H9 (cell line): ENCODE measurements at regions not wholly inside any gene's neighbourhood (a gene's known extent, or its start where the extent isn't known, plus 50 kb on each side); places are given as distances from the start of the nearest gene placed in this dataset.
A peak's percentile ranks its signal among the peaks of the same experiment; 100 is the strongest.

ENCODE experiments used
- DNase-seq: peaks from one replicate; pipeline ENCODE4 v3.0.0-alpha.2; 2017
- H2AFZ ChIP-seq: one replicate; pipeline ENCODE4 v1.6.1; 2013; ENCODE audit warnings: mild to moderate bottlenecking, low read length, control low read depth, moderate library complexity
- H2AK5ac ChIP-seq: 2 replicates; pipeline ENCODE4 v1.6.1; 2013; ENCODE audit warnings: low read length, control low read depth, mixed read lengths; ENCODE audit not compliant: insufficient read length
- H2BK120ac ChIP-seq: one replicate; pipeline ENCODE4 v1.6.1; 2013; ENCODE audit warnings: low read depth, mild to moderate bottlenecking, low read length, control low read depth, inconsistent platforms; ENCODE audit not compliant: poor library complexity, severe bottlenecking
- H2BK12ac ChIP-seq: 2 replicates; pipeline ENCODE4 v1.6.1; 2013; ENCODE audit warnings: low read length, control low read depth, mixed read lengths, low read depth; ENCODE audit not compliant: insufficient read length
- H2BK15ac ChIP-seq: 2 replicates; pipeline ENCODE4 v1.6.1; 2013; ENCODE audit warnings: low read depth, low read length, control low read depth
- H2BK20ac ChIP-seq: one replicate; pipeline ENCODE4 v1.6.1; 2013; ENCODE audit warnings: low read depth, mild to moderate bottlenecking, low read length, control low read depth, inconsistent platforms; ENCODE audit not compliant: poor library complexity, severe bottlenecking
- H2BK5ac ChIP-seq: 2 replicates; pipeline ENCODE4 v1.6.1; 2013; ENCODE audit warnings: low read length, control low read depth, mixed read lengths; ENCODE audit not compliant: insufficient read length
- H3K14ac ChIP-seq: 2 replicates; pipeline ENCODE4 v1.6.1; 2013; ENCODE audit warnings: low read length, control low read depth; ENCODE audit not compliant: insufficient read depth
- H3K18ac ChIP-seq: 2 replicates; pipeline ENCODE4 v1.6.1; 2013; ENCODE audit warnings: low read depth, mild to moderate bottlenecking, mixed read lengths, low read length, control low read depth; ENCODE audit not compliant: insufficient read length
- H3K23ac ChIP-seq: 2 replicates; pipeline ENCODE4 v1.6.1; 2013; ENCODE audit warnings: low read length, control low read depth, mixed read lengths, low read depth; ENCODE audit not compliant: insufficient read length
- H3K23me2 ChIP-seq: 2 replicates; pipeline ENCODE4 v1.6.1; 2013; ENCODE audit warnings: low read depth, mild to moderate bottlenecking, mixed read lengths, low read length, control low read depth; ENCODE audit not compliant: insufficient read length, poor library complexity, severe bottlenecking
- H3K27ac ChIP-seq: 2 replicates; pipeline ENCODE4 v1.5.1; 2013; ENCODE audit warnings: low read length, control low read depth, mixed read lengths, low read depth; ENCODE audit not compliant: insufficient read length
- H3K27me3 ChIP-seq: 2 replicates; pipeline ENCODE4 v1.6.1; 2013; ENCODE audit warnings: low read length, control low read depth, inconsistent platforms; ENCODE audit not compliant: insufficient read depth
- H3K4ac ChIP-seq: 2 replicates; pipeline ENCODE4 v1.6.1; 2013; ENCODE audit warnings: low read depth, mild to moderate bottlenecking, control low read depth, inconsistent platforms, low read length, moderate library complexity
- H3K4me1 ChIP-seq: 2 replicates; pipeline ENCODE4 v1.6.1; 2013; ENCODE audit warnings: low read length, control low read depth, inconsistent platforms; ENCODE audit not compliant: insufficient read depth
- H3K4me2 ChIP-seq: 2 replicates; pipeline ENCODE4 v1.6.1; 2013; ENCODE audit warnings: low read length, control low read depth, mixed read lengths; ENCODE audit not compliant: insufficient read length, insufficient read depth
- H3K56ac ChIP-seq: 2 replicates; pipeline ENCODE4 v1.6.1; 2013; ENCODE audit warnings: low read depth, mild to moderate bottlenecking, mixed read lengths, low read length, control low read depth; ENCODE audit not compliant: insufficient read length
- H3K79me1 ChIP-seq: 2 replicates; pipeline ENCODE4 v1.6.1; 2013; ENCODE audit warnings: low read depth, mild to moderate bottlenecking, moderate library complexity, low read length, control low read depth, inconsistent platforms; ENCODE audit not compliant: insufficient read depth, poor library complexity, severe bottlenecking
- H3K79me2 ChIP-seq: 2 replicates; pipeline ENCODE4 v1.6.1; 2013; ENCODE audit warnings: low read length, control low read depth, inconsistent platforms; ENCODE audit not compliant: insufficient read depth
- H3K9ac ChIP-seq: 2 replicates; pipeline ENCODE4 v1.6.1; 2013; ENCODE audit warnings: low read length, control low read depth, mixed read lengths; ENCODE audit not compliant: insufficient read length; ENCODE audit errors: extremely low read depth
- H3K9me3 ChIP-seq: one replicate; pipeline ENCODE4 v1.6.1; 2013; ENCODE audit warnings: low read depth, low read length, inconsistent platforms; ENCODE audit not compliant: control insufficient read depth
- H3T11ph ChIP-seq: one replicate; pipeline ENCODE4 v1.6.1; 2013; ENCODE audit warnings: mild to moderate bottlenecking, low read length, control low read depth, inconsistent platforms
- H4K20me1 ChIP-seq: one replicate; pipeline ENCODE4 v1.6.1; 2013; ENCODE audit not compliant: control insufficient read depth, insufficient read length, insufficient read depth
- H4K5ac ChIP-seq: 2 replicates; pipeline ENCODE4 v1.6.1; 2013; ENCODE audit warnings: low read depth, mild to moderate bottlenecking, mixed read lengths, low read length, control low read depth; ENCODE audit not compliant: insufficient read length
- H4K8ac ChIP-seq: replicated peaks from 2 replicates; pipeline ENCODE4 v1.6.1; 2013; ENCODE audit warnings: low read length, control low read depth, mixed read lengths, low read depth; ENCODE audit not compliant: insufficient read length
- H4K91ac ChIP-seq: 2 replicates; pipeline ENCODE4 v1.6.1; 2013; ENCODE audit warnings: low read depth, mild to moderate bottlenecking, moderate library complexity, mixed read lengths, low read length, control low read depth; ENCODE audit not compliant: insufficient read length
- H3K27ac Mint-ChIP-seq, 3 experiments: 2 replicates in 2 of 3; 3 replicates in 1 of 3; pipeline ENCODE4 v1.8.0; 2020 to 2021; ENCODE audit warnings: mixed read lengths in 3 of 3, mild to moderate bottlenecking in 1 of 3, moderate library complexity in 1 of 3
- H3K27me3 Mint-ChIP-seq: 2 replicates; pipeline ENCODE4 v1.8.0; 2021; ENCODE audit warnings: low read depth, mild to moderate bottlenecking, moderate library complexity, mixed read lengths
- H3K36me3 Mint-ChIP-seq, 3 experiments: 2 replicates in 2 of 3; 3 replicates in 1 of 3; pipeline ENCODE4 v1.8.0; 2020 to 2021; ENCODE audit warnings: low read depth in 3 of 3, mixed read lengths in 3 of 3; ENCODE audit not compliant: insufficient read depth in 1 of 3
- H3K4me1 Mint-ChIP-seq, 2 experiments: 2 replicates each; pipeline ENCODE4 v1.8.0; 2020; ENCODE audit warnings: mixed read lengths in 2 of 2
- H3K4me3 Mint-ChIP-seq, 2 experiments: 2 replicates in 1 of 2; 3 replicates in 1 of 2; pipeline ENCODE4 v1.8.0; 2020 to 2021; ENCODE audit warnings: mild to moderate bottlenecking in 2 of 2, mixed read lengths in 2 of 2, moderate library complexity in 1 of 2
- H3K9me3 Mint-ChIP-seq, 2 experiments: 2 replicates in 1 of 2; 3 replicates in 1 of 2; pipeline ENCODE4 v1.8.0; 2020; ENCODE audit warnings: mild to moderate bottlenecking in 2 of 2, mixed read lengths in 2 of 2, moderate library complexity in 1 of 2
- TF ChIP-seq, protein P1 (sequence below): fragments of 200-600 bp; sonication (generic); conservative IDR thresholded peaks from 3 replicates; pipeline ENCODE4 v1.8.0; 2021; ENCODE audit warnings: antibody characterized with exemption, mild to moderate bottlenecking

DNA sequence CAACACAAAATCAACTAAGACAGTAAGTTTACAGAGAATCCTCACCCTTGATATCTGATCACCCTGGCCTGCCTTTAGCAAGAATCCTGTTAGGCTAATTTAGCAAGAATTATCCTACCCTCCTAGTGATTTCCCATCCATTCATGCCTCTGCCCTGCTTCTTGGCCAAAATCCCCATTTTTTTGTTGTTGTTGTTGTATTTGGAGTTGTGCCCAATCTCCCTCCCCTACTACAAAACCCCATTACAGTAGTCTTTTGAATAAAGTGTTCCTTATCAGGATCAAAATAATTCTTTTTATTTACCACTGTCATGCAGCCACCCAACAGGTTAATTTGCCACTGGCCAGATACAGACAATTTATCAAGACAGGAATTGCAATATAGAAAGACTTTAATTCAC lies 58.5 kb upstream of the CLINT1 start:
- H3K14ac ChIP-seq, result no peak overlapping the region
- H3K23me2 ChIP-seq, result no peaks in the 10 kb centered on the region
- no peaks in the 10 kb centered on the region for H3K79me1 ChIP-seq
- H3K4me3 Mint-ChIP-seq, result no peak overlapping the region
- H3K56ac ChIP-seq, result no peak overlapping the region
- peak overlapping the region in 2 of 3 experiments; percentile 12 to 69; a peak in 2 of 7 replicates for H3K27ac Mint-ChIP-seq
- H3T11ph ChIP-seq, result no peak overlapping the region
- no peaks in the 10 kb centered on the region; the same call in none of the 2 replicates for H3K27me3 Mint-ChIP-seq
- H3K18ac ChIP-seq, result no peak overlapping the region
- H3K9me3 ChIP-seq, result no peaks in the 10 kb centered on the region
- H4K8ac ChIP-seq, result no peak overlapping the region
- no peak overlapping the region for H2BK120ac ChIP-seq
- H3K9ac ChIP-seq, result no peak overlapping the region
- H3K4me1 Mint-ChIP-seq, result peaks cover 60 to 68% of the 10 kb centered on the region in 2 experiments
- H3K9me3 Mint-ChIP-seq, result no peaks in the 10 kb centered on the region
- H3K23ac ChIP-seq, result no peak overlapping the region
- H4K91ac ChIP-seq, result no peak overlapping the region
- no peaks in the 10 kb centered on the region for H3K36me3 Mint-ChIP-seq
- H3K27me3 ChIP-seq, result no peaks in the 10 kb centered on the region
- no peak overlapping the region for H2BK12ac ChIP-seq
- no peak overlapping the region for H4K5ac ChIP-seq
- H3K27ac ChIP-seq, result no peak overlapping the region
- no peak overlapping the region for H3K4ac ChIP-seq
- H2AK5ac ChIP-seq, result no peak overlapping the region
- H2BK5ac ChIP-seq, result no peak overlapping the region
- TF ChIP-seq, protein P1, sequence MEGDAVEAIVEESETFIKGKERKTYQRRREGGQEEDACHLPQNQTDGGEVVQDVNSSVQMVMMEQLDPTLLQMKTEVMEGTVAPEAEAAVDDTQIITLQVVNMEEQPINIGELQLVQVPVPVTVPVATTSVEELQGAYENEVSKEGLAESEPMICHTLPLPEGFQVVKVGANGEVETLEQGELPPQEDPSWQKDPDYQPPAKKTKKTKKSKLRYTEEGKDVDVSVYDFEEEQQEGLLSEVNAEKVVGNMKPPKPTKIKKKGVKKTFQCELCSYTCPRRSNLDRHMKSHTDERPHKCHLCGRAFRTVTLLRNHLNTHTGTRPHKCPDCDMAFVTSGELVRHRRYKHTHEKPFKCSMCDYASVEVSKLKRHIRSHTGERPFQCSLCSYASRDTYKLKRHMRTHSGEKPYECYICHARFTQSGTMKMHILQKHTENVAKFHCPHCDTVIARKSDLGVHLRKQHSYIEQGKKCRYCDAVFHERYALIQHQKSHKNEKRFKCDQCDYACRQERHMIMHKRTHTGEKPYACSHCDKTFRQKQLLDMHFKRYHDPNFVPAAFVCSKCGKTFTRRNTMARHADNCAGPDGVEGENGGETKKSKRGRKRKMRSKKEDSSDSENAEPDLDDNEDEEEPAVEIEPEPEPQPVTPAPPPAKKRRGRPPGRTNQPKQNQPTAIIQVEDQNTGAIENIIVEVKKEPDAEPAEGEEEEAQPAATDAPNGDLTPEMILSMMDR, result no peak
- H4K20me1 ChIP-seq, result no peaks in the 10 kb centered on the region
- no peak overlapping the region for H2BK15ac ChIP-seq
- H2BK20ac ChIP-seq, result no peak overlapping the region
- H3K4me1 ChIP-seq, result 0 out of 2 replicates have a peak, but pooled peaks cover 9% of the 10 kb centered on the region
- no peak for DNase-seq
- no peak overlapping the region for H3K4me2 ChIP-seq
- no peaks in the 10 kb centered on the region for H3K79me2 ChIP-seq
- H2AFZ ChIP-seq, result no peak overlapping the region
